Uterus (tissue), 3 donors: ENCODE measurements at regions not wholly inside any gene's neighbourhood (a gene's known extent, or its start where the extent isn't known, plus 50 kb on each side); places are given as distances from the start of the nearest gene placed in this dataset.
"Not testable (repeated sequence)": the region's sequence is repeated elsewhere in the genome, so short reads cannot be mapped to it uniquely, and the experiment has no call there.

Experiments used
- DNase-seq, 2 donors: peaks; one replicate each; pipeline ENCODE4 v3.0.0-alpha.2; 2019 to 2020
- H3K27ac ChIP-seq, 2 donors: fragments of 200-600 bp; sonication (generic); 1 replicate in 1 of 2; 2 replicates in 1 of 2; pipeline ENCODE4 v1.5.1; 2016 to 2018
- H3K27me3 ChIP-seq, 2 donors: fragments of 200-600 bp; sonication (generic); one replicate each; pipeline ENCODE4 v1.5.1; 2018 to 2019; ENCODE audit warnings: control low read depth in 1 of 2
- H3K36me3 ChIP-seq, 2 donors: fragments of 200-600 bp; sonication (generic); one replicate each; pipeline ENCODE4 v1.5.1; 2019; ENCODE audit warnings: control low read depth in 1 of 2
- H3K4me1 ChIP-seq, 2 donors: fragments of 200-600 bp; sonication (generic); one replicate each; pipeline ENCODE4 v1.5.1; 2018 to 2019; ENCODE audit warnings: control low read depth in 1 of 2
- H3K4me3 ChIP-seq, 2 donors: fragments of 200-600 bp; sonication (generic); 1 replicate in 1 of 2; 2 replicates in 1 of 2; pipeline ENCODE4 v1.5.1; 2018 to 2019; ENCODE audit warnings: mild to moderate bottlenecking in 1 of 2
- H3K9me3 ChIP-seq, 2 donors: fragments of 200-600 bp; sonication (generic); one replicate each; pipeline ENCODE4 v1.5.1; 2019; ENCODE audit warnings: control low read depth in 1 of 2
- CTCF ChIP-seq, 4 experiments: fragments of 200-600 bp in 2 of 4; fragments of 450-650 bp in 2 of 4; sonication (generic) in 2 of 4; IDR thresholded peaks; one replicate each; pipeline ENCODE4 v1.5.1; 2016 to 2019; ENCODE audit warnings: antibody characterized with exemption in 4 of 4, mild to moderate bottlenecking in 2 of 4, moderate library complexity in 1 of 4
- POLR2A ChIP-seq, 2 donors: fragments of 450-650 bp; IDR thresholded peaks; one replicate each; pipeline ENCODE4 v1.6.1; 2016; ENCODE audit warnings: antibody characterized with exemption in 2 of 2, mild to moderate bottlenecking in 1 of 2, moderate library complexity in 1 of 2
- intact Hi-C: fragments of 100-400 bp; cut with DNase I; formaldehyde crosslinking; loops from one replicate; pipeline ENCODE4 v1.15.1; 2023; ENCODE audit warnings: low total_unique reads
- donor health status: DM: yes; HTN: yes; CAD: no.

GRCh38 chr2:16931441-16931840 lies 265.8 kb upstream of the CYRIA start:
- no peak overlapping the region for H3K4me3 ChIP-seq
- no peak for DNase-seq
- intact Hi-C loops, result no loop called here
- no peaks in the 10 kb centered on the region for H3K9me3 ChIP-seq
- H3K36me3 ChIP-seq, result no peaks in the 10 kb centered on the region
- H3K27ac ChIP-seq, result no peak overlapping the region
- H3K4me1 ChIP-seq, result no peaks in the 10 kb centered on the region
- TF ChIP-seq CTCF (IDR thresholded peaks at IDR 0.05) (no peak), POLR2A (IDR thresholded peaks at IDR 0.05) (no peak)
- H3K27me3 ChIP-seq, result no peaks in the 10 kb centered on the region

- Histone ChIP-seq H3K4me3 (no peak overlapping the region), H3K4me1 (no peaks in the 10 kb centered on the region), H3K9me3 (no peaks in the 10 kb centered on the region), H3K27ac (no peak overlapping the region), H3K36me3 (no peaks in the 10 kb centered on the region), H3K27me3 (no peaks in the 10 kb centered on the region)
- TF ChIP-seq CTCF (IDR thresholded peaks at IDR 0.05) (no peak), POLR2A (IDR thresholded peaks at IDR 0.05) (no peak)
- intact Hi-C loops, result no loop called here
- no peak for DNase-seq
These were observed 261.8 kb upstream of the CYRIA start for GRCh38 chr2:16927398-16927797.

- no peaks in the 10 kb centered on the region for H3K4me1 ChIP-seq
- H3K27me3 ChIP-seq, result no peaks in the 10 kb centered on the region
- TF ChIP-seq CTCF (IDR thresholded peaks at IDR 0.05), result no peak
- no peak for TF ChIP-seq POLR2A (IDR thresholded peaks at IDR 0.05)
- intact Hi-C loops, result no loop called here
- no peaks in the 10 kb centered on the region for H3K9me3 ChIP-seq
- H3K36me3 ChIP-seq, result no peaks in the 10 kb centered on the region
- H3K4me3 ChIP-seq, result no peak overlapping the region
- H3K27ac ChIP-seq, result no peak overlapping the region
- no peak for DNase-seq
These were observed 259.5 kb upstream of the CYRIA start for GRCh38 chr2:16925145-16925544.

- H3K27ac ChIP-seq, intact Hi-C loops, H3K9me3 ChIP-seq, H3K36me3 ChIP-seq, DNase-seq, H3K27me3 ChIP-seq, H3K4me3 ChIP-seq, H3K4me1 ChIP-seq: not testable (repeated sequence)
These were observed 249.7 kb upstream of the CYRIA start for GRCh38 chr2:16915341-16915755.

- Histone ChIP-seq H3K36me3 (no peaks in the 10 kb centered on the region), H3K4me1 (no peaks in the 10 kb centered on the region), H3K27ac (no peak overlapping the region), H3K27me3 (no peaks in the 10 kb centered on the region), H3K9me3 (no peaks in the 10 kb centered on the region), H3K4me3 (no peak overlapping the region)
- intact Hi-C loops, result no loop called here
- TF ChIP-seq CTCF (IDR thresholded peaks at IDR 0.05) (no peak), POLR2A (IDR thresholded peaks at IDR 0.05) (no peak)
- no peak for DNase-seq
These were observed 246.1 kb upstream of the CYRIA start for GRCh38 chr2:16911746-16912145.

- DNase-seq, result no peak
- intact Hi-C loops, result no loop called here
- no peaks in the 10 kb centered on the region for H3K36me3 ChIP-seq
- no peak overlapping the region for H3K4me3 ChIP-seq
- no peaks in the 10 kb centered on the region for H3K27me3 ChIP-seq
- no peaks in the 10 kb centered on the region for H3K4me1 ChIP-seq
- TF ChIP-seq POLR2A (IDR thresholded peaks at IDR 0.05) (no peak), CTCF (IDR thresholded peaks at IDR 0.05) (no peak)
- no peak overlapping the region for H3K27ac ChIP-seq
- H3K9me3 ChIP-seq, result no peaks in the 10 kb centered on the region
These were observed 243.0 kb upstream of the CYRIA start for GRCh38 chr2:16908656-16909055.
